Breast epithelium (tissue), 4 donors: ENCODE measurements at regions not wholly inside any gene's neighbourhood (a gene's known extent, or its start where the extent isn't known, plus 50 kb on each side); places are given as distances from the start of the nearest gene placed in this dataset.

Experiments
- DNase-seq, 2 donors: peaks; one replicate each; pipeline ENCODE4 v3.0.0-alpha.2; 2019; ENCODE audit warnings: low spot score in 2 of 2
- H3K27ac ChIP-seq, 2 donors: fragments of 200-600 bp; sonication (generic) in 1 of 2; one replicate each; pipeline ENCODE4 v1.5.1; 2016 to 2019; ENCODE audit warnings: mild to moderate bottlenecking in 1 of 2
- H3K27me3 ChIP-seq, 2 donors: fragments of 200-600 bp; sonication (generic) in 1 of 2; one replicate each; pipeline versions ENCODE4 v1.5.1 to v1.6.0; 2017 to 2019; ENCODE audit warnings: control low read depth in 1 of 2, mild to moderate bottlenecking in 1 of 2
- H3K36me3 ChIP-seq: fragments of 200-600 bp; one replicate; pipeline ENCODE4 v1.5.1; 2019
- H3K4me1 ChIP-seq, 2 donors: fragments of 200-600 bp; sonication (generic); one replicate each; pipeline ENCODE4 v1.5.1; 2016 to 2019; ENCODE audit warnings: control low read depth in 1 of 2
- H3K4me3 ChIP-seq, 3 donors: fragments of 200-600 bp; sonication (generic); 1 replicate in 2 of 3; 2 replicates in 1 of 3; pipeline ENCODE4 v1.5.1; 2016 to 2019; ENCODE audit warnings: mild to moderate bottlenecking in 3 of 3, moderate library complexity in 2 of 3
- H3K9me3 ChIP-seq, 2 donors: fragments of 200-600 bp; sonication (generic) in 1 of 2; one replicate each; pipeline ENCODE4 v1.5.1; 2016 to 2019; ENCODE audit warnings: control low read depth in 1 of 2
- CTCF ChIP-seq, 3 donors: fragments of 450-650 bp; IDR thresholded peaks; one replicate each; pipeline ENCODE4 v1.5.1; 2016 to 2017; ENCODE audit warnings: antibody characterized with exemption in 3 of 3, mild to moderate bottlenecking in 3 of 3, moderate library complexity in 3 of 3
- POLR2A ChIP-seq: fragments of 450-650 bp; IDR thresholded peaks from one replicate; pipeline ENCODE4 v1.6.1; 2016; ENCODE audit warnings: antibody characterized with exemption, mild to moderate bottlenecking, moderate library complexity
- POLR2AphosphoS5 ChIP-seq, 3 donors: sonication (generic); formaldehyde crosslinking; IDR thresholded peaks; one replicate each; pipeline ENCODE4 v1.6.1; 2017; ENCODE audit warnings: antibody characterized with exemption in 3 of 3
- intact Hi-C: fragments of 100-400 bp; cut with DNase I; formaldehyde crosslinking; loops from one replicate; pipeline ENCODE4 v1.15.1; 2023; ENCODE audit warnings: low total_unique reads

GRCh38 chr3:64853456-64853855 lies 165.7 kb upstream of the ADAMTS9 start:
- no peak for DNase-seq
- intact Hi-C loops: no loop called here
- Histone ChIP-seq H3K9me3 (no peaks in the 10 kb centered on the region), H3K4me3 (no peak overlapping the region), H3K27ac (no peak overlapping the region), H3K4me1 (no peaks in the 10 kb centered on the region), H3K36me3 (no peaks in the 10 kb centered on the region), H3K27me3 (no peaks in the 10 kb centered on the region)
- TF ChIP-seq CTCF (IDR thresholded peaks at IDR 0.05) (no peak), POLR2AphosphoS5 (IDR thresholded peaks at IDR 0.05) (no peak), POLR2A (no peak)

GRCh38 chr3:64852738-64853137 lies 164.9 kb upstream of the ADAMTS9 start:
- DNase-seq: no peak
- H3K36me3 ChIP-seq: no peaks in the 10 kb centered on the region
- H3K27ac ChIP-seq: no peak overlapping the region
- no peak overlapping the region for H3K4me3 ChIP-seq
- TF ChIP-seq POLR2A (no peak), CTCF (IDR thresholded peaks at IDR 0.05) (no peak), POLR2AphosphoS5 (IDR thresholded peaks at IDR 0.05) (no peak)
- H3K9me3 ChIP-seq: no peaks in the 10 kb centered on the region
- intact Hi-C loops: no loop called here
- H3K27me3 ChIP-seq: no peaks in the 10 kb centered on the region
- H3K4me1 ChIP-seq: no peaks in the 10 kb centered on the region

GRCh38 chr3:64848822-64849221 lies 161.0 kb upstream of the ADAMTS9 start:
- TF ChIP-seq CTCF (IDR thresholded peaks at IDR 0.05) (no peak), POLR2A (no peak), POLR2AphosphoS5 (IDR thresholded peaks at IDR 0.05) (no peak)
- Histone ChIP-seq H3K36me3 (no peaks in the 10 kb centered on the region), H3K4me1 (no peaks in the 10 kb centered on the region), H3K9me3 (no peaks in the 10 kb centered on the region), H3K27me3 (no peaks in the 10 kb centered on the region), H3K27ac (no peak overlapping the region), H3K4me3 (no peak overlapping the region)
- DNase-seq: no peak
- intact Hi-C loops: no loop called here

GRCh38 chr3:64848127-64848800 lies 160.5 kb upstream of the ADAMTS9 start:
- Histone ChIP-seq H3K27ac (no peak overlapping the region), H3K9me3 (no peaks in the 10 kb centered on the region), H3K27me3 (no peaks in the 10 kb centered on the region), H3K4me1 (no peaks in the 10 kb centered on the region), H3K4me3 (no peak overlapping the region), H3K36me3 (no peaks in the 10 kb centered on the region)
- no peak for DNase-seq
- TF ChIP-seq CTCF (IDR thresholded peaks at IDR 0.05) (no peak), POLR2AphosphoS5 (IDR thresholded peaks at IDR 0.05) (no peak), POLR2A (no peak)
- intact Hi-C loops: no loop called here

- intact Hi-C loops: no loop called here
- H3K27me3 ChIP-seq: no peaks in the 10 kb centered on the region
- no peaks in the 10 kb centered on the region for H3K36me3 ChIP-seq
- no peak overlapping the region for H3K27ac ChIP-seq
- TF ChIP-seq POLR2A (no peak), POLR2AphosphoS5 (IDR thresholded peaks at IDR 0.05) (no peak), CTCF (IDR thresholded peaks at IDR 0.05) (no peak)
- no peaks in the 10 kb centered on the region for H3K9me3 ChIP-seq
- H3K4me3 ChIP-seq: no peak overlapping the region
- H3K4me1 ChIP-seq: no peaks in the 10 kb centered on the region
- DNase-seq: no peak
Observed at GRCh38 chr3:64844558-64844957, 156.8 kb upstream of the ADAMTS9 start.
